Osteocyte (in vitro differentiated cells): ENCODE measurements at regions not wholly inside any gene's neighbourhood (a gene's known extent, or its start where the extent isn't known, plus 50 kb on each side); places are given as distances from the start of the nearest gene placed in this dataset.

Experiments
- DNase-seq: peaks from one replicate; pipeline ENCODE4 v3.0.0; 2021; ENCODE audit warnings: mixed read lengths; ENCODE audit not compliant: unreplicated experiment; ENCODE audit errors: extremely low spot score
- H3K27ac Mint-ChIP-seq: one replicate; pipeline ENCODE4 v1.8.0; 2021; ENCODE audit warnings: mild to moderate bottlenecking, mixed read lengths; ENCODE audit not compliant: unreplicated experiment
- H3K27me3 Mint-ChIP-seq: one replicate; pipeline ENCODE4 v1.8.0; 2021; ENCODE audit warnings: mixed read lengths; ENCODE audit not compliant: unreplicated experiment
- H3K36me3 Mint-ChIP-seq: one replicate; pipeline ENCODE4 v1.8.0; 2021; ENCODE audit warnings: mixed read lengths; ENCODE audit not compliant: unreplicated experiment
- H3K4me1 Mint-ChIP-seq: one replicate; pipeline ENCODE4 v1.8.0; 2021; ENCODE audit warnings: mixed read lengths; ENCODE audit not compliant: unreplicated experiment
- H3K4me3 Mint-ChIP-seq: one replicate; pipeline ENCODE4 v1.8.0; 2021; ENCODE audit warnings: mild to moderate bottlenecking, moderate library complexity, mixed read lengths; ENCODE audit not compliant: unreplicated experiment
- H3K9me3 Mint-ChIP-seq: one replicate; pipeline ENCODE4 v1.8.0; 2021; ENCODE audit warnings: mixed read lengths; ENCODE audit not compliant: unreplicated experiment
- CTCF ChIP-seq: fragments of 200-600 bp; sonication (generic); IDR thresholded peaks from 2 replicates; pipeline ENCODE4 v1.5.0; 2021; ENCODE audit warnings: antibody characterized with exemption, mild to moderate bottlenecking, moderate library complexity

DNA sequence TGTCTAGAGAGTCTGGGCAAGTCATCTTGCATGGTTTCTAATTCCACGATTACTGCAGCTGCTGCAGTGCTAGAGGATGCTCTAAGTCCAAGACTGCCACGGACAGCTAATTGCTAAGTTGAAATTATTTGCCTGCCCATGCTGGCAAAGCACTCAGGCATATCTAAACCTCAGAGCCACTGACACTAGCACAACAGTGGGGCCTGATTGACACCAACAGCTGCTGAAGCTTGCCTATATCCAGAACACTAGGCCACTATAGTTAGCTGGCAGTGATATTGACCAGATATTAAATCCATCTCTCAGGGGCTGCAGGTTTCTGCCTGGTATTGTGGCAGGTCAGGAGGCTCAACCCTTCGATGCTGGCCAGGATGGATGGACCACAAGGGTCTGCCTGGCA, 103.9 kb downstream of the DCAF12L1 start:
- Mint-ChIP-seq H3K27ac (no peak overlapping the region), H3K4me3 (no peak overlapping the region), H3K27me3 (no peaks in the 10 kb centered on the region), H3K36me3 (no peaks in the 10 kb centered on the region), H3K4me1 (no peaks in the 10 kb centered on the region), H3K9me3 (peaks cover 52% of the 10 kb centered on the region)
- no peak for DNase-seq
- TF ChIP-seq CTCF, result no peak
